GM21423 (cell line): ENCODE measurements at regions not wholly inside any gene's neighbourhood (a gene's known extent, or its start where the extent isn't known, plus 50 kb on each side); places are given as distances from the start of the nearest gene placed in this dataset.

Source experiments
- ATAC-seq: cut with Tn5 transposase; IDR thresholded peaks from one replicate; pipeline ENCODE4 v1.9.1; 2021; ENCODE audit warnings: mild to moderate bottlenecking, moderate library complexity; ENCODE audit not compliant: unreplicated experiment

DNA sequence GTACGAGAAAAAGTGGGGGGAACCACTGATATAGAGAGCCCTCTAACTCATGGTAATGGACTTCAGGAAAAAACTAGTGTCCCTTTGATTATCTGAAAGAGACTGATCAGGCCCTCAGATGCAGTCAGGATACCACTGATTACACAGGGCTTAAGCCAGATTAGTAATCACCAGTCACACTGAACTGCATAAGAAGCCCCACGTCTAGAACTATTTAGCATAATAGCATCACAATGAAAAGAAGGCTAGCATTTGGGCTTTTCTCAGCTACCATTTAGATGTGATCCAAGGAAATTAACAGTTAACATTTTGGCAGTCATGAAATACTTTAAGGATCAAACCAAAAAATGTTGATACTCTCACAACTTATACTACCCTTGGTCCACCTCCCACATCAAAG lies 813.1 kb upstream of the POU3F3 start:
- ATAC-seq: no peak

DNA sequence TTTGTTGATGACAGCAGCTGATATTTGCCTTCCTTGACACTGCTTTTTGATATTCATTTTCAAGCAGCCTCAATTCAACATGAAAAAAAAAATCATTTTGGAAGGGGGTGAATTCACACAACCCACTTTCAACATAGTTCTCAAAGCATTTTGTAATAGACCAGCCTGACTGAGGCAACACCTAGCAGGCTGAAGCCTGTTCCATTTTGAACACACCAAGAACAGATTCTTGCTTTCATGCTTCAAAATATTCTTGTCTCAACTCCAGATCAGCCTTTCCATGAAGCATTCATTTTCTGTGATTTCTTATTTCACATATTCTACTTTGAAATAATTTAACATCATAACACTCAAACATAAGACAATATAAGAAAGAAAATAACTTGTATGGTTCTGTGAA lies 812.6 kb upstream of the POU3F3 start:
- ATAC-seq: no peak

DNA sequence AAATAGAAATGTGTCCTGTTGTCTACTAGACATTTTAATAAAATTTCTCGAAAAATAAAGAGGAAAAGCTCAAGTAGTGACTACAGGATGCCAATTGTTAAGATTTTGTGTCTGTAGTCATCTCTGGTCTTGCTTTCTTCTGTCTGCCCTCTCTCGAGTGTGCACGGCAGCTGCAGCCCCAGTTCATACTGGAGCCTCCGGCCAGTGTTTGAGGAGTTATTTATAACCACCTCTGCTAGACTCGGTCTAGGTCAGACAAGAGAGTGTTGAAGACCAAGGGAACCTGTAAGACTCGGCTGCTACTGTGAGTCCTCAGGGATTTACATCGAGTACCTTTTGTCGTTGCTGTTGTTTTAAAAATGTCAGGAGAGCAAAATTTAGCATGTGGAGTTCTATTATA lies 810.1 kb upstream of the POU3F3 start:
- ATAC-seq: no peak

DNA sequence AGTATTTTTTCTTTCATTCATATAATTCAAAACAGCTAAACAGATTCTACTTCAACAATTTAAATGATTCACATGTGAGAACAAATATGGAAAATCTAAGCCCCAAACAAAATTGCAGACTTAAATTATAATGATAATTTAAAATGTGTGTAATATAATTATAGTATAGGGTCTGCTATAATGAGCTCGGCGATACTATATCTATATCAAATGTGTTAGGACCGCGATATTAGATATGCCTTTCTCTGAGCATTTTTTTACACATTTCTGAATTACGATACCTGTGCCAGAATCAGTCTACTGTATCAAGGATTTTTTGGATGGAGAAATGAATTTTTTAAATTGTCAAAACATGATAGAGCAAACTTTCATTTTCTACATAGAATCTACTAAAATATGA lies 808.8 kb upstream of the POU3F3 start:
- no peak for ATAC-seq

DNA sequence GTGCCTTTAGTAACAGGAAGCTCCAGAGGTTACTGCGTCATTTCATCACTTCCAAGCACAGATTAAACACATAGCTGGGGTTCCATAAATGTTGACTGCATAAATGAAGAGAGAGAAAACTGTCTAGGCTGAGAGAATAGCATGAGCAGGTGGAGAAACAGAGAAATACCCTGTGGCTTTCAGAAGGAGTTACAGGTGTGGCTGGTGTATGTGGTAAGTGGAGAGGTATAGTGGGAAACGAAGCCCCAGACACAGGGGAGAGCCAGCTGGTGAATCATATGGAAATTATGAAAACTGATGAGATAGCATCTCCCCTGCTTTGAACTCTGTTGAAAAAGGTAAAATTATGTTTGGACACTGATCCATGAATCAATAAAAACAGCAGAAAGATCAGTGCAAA lies 807.4 kb upstream of the POU3F3 start:
- ATAC-seq: no peak

DNA sequence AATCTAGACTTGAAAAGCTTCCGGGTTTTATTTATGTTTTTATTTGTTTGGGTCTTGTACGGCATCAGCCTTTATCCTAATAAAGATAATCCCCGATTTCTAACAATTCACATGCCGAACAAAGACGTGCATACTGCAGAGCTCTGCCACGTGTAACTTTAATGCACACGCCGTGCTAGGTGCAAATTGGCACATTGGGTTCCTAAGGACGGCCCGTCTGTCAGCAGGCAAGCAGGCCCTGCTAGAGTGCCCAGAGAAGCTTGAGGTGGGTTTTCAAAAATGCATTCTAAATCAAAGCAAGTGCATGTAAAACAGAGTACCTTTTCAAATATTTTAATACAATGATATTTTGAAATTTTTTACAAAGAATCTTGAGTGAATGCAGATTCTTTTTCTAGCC lies 806.4 kb upstream of the POU3F3 start:
- no peak for ATAC-seq

DNA sequence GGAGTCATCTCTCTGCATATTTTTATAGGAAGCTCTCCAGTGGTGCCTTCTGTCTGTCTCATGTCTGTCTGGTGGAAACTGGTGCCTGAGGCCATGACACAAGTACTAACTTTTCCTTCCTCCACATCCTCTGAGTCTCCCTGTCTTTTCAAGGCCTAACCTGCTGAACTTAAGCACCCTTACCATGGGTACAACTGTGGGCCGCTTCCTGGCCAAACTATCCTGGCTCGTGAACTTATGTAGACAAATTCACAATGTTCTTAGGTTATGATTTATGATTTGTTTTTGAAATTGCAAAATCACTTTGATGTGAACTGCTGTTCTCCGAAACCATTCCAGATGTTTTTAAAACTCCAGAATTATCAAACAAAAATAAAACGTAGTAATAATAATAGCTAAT lies 804.5 kb upstream of the POU3F3 start:
- no peak for ATAC-seq

DNA sequence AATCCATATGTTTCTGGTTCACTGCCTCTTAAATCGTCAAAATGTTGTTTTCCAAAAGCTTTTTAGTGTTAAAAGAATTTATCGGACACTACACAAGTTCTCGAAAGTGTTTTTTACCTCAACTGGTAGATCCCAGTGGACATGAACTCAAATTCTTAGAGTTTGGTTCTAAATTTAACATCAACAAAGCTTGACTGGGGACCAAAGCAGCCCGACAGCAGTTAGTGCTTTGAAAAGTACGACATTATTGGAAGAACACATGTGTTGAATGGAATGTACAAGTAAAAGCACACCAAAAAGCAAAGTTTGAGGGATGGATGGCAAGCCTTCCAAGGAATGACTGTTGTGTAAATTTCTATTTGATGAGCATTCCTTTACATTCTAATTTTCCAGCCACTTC lies 803.9 kb upstream of the POU3F3 start:
- ATAC-seq: no peak

DNA sequence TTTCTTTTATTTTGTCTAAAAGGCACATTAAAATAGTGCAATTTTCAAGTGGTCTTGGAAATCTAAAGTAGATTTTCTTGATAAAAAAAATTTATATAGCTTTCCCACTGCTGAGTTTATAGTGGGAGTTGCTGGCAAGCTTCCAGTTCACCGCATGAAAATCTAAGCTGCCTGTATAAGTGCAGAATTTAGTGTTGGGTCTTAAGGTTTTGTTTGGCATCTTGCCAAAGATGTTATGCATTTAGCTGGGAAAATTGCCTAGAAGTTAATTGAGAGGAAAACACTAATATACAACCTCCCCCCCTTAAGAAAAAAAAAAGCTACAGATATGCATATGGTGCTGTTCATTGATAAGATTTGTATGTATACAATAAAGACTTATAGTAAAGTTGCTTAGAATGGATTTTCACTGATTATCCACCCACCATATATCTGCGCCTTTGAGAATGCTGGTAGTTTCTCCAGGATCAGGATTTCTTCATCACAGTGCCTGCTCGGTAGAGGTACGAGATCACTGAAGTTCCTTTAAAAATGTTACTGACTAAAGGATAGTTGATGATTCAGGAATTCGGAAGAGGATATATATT lies 803.2 kb upstream of the POU3F3 start:
- ATAC-seq: no peak

DNA sequence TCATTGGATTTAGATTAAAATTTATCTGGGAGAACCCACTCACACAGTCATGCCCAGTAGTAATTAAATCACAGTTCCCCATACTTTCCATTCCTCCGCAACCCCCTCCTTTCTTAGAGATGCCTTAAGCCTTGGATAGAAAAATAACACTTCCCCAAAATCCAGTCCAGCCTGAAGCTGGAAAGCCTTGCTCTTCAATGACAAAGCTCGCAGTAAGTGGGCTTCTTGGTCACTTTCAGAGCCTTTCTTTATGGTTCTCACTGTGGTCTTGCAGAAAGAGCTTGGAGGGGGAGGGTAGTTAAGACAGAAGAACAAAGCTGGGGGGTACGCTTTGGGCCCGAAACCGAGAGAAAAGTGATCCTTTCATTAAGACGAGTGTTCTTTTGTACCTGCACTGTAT lies 802.1 kb upstream of the POU3F3 start:
- no peak for ATAC-seq

DNA sequence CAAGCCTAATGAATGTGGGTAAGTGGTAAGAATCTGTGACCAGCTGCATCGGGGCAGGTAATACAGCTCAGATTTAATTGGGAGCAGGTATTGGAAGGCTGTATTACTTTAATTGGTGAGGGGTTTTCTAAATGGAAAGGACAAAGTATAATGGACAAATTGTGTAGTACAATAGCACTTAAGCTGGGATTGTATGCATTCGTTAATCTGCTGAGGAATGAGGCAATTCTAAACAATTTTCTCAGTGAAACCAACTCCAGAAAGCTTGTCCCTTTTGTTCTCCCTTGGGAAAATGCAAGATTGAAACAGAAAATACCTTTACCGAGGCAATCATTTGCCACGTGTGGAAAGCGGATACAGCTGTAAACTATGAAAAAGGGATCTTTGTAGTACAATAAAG lies 801.6 kb upstream of the POU3F3 start:
- ATAC-seq: no peak

DNA sequence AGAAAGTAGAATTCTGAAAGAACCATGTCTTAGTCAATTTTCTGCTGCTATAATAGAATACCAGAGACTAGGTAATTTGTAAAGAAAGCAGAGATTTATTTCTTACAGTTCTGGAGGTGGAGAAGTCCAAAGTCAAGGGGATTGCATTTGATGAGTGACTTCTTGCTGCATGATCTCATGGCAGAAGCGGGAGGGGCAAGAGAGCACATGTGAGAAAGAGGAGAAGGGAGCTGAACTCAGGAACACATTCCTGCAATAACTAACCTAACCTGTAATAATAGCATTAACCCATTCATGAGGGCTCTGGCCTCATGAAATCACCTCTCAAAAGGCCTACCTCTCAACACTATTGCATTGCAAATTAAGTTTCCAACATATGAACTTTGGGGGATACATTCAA lies 797.5 kb upstream of the POU3F3 start:
- no peak for ATAC-seq

DNA sequence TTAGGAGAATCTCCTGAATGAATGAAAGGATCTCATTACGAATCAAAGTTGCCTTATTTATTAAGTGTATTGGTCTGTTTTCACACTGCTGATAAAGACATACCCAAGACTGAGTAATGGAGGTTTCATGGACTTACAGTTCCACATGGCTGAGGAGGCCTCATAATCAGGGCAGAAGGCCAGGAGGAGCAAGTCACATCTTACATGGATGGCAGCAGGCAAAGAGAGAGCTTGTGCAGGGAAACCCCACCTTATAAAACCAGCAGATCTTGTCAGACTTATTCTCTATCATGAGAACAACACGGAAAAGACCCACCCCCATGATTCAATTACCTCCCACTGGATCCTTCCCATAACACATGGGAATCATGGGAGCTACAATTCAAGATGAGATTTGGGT lies 785.2 kb upstream of the POU3F3 start:
- no peak for ATAC-seq

DNA sequence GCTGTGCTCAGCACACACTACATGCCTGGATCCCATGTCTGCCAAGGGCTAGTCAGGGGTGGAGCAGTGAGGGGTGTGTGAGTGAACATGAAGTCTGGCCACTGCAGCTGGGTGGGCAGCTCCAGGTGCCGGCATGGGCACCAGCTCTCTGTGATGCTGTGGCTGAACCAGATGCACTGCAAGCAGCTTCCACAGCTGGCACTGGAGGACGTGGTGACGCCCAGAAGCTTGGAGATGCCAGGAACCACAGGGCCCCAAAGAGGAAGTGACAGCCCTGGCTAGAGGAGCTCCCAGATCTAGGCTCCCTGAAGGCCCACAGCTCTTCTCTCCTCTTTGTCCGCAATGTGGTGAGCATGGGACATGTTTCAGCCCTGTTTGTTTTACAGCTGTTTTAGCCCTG lies 776.3 kb upstream of the POU3F3 start:
- no peak for ATAC-seq

DNA sequence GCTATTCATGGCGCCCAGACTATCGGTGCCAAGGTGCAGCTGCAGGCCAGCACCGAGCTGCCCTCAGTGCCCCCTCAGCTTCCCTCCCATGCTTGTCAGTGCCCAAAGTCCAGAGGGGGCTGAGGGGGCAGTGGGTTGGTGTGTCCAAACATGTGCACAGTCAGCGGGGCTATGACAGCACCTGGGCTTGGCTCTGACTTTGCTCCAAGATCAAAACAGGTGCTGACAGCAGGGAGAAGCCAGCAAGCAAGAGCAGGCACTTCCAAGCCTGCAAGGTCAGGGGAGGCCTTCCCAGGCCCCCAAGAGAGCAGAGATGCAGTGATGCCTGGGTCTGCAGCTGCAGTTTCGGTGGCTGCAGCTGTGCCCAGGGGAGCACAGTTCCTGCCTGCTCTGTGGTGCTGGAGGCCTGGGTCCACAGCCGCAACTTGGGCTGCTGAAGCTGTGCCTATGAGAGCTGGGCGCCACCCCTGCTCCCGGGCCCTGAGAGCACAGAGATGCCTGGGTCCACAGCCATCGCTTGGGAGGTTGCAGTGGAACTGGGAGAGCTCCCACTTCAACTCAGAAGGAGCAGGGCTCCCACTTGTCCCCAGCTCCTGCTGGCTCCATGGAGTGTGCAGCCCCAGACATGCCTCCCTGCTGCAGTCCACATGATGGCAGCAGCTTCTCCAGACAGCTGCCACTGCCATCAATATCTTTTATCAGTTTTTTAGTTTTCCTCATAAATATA lies 775.3 kb upstream of the POU3F3 start:
- ATAC-seq: no peak

DNA sequence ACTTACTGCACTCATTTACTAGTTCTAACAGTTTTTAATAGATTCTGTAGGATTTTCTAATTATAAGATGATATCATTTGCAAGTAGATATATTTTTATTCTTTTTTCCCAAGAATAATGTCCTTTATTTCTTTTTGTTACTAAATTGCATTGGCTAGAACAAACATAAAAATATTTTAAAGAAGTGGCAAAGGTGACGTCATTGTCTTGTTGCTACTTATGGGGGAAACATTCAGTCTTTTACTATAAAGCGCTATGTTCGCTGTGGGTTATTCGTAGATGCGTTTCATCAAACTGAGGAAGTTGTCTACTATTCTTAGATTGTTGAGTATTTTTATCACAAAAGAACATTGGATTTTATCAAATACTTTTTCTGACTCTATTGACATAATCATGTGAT lies 765.2 kb upstream of the POU3F3 start:
- ATAC-seq: no peak

DNA sequence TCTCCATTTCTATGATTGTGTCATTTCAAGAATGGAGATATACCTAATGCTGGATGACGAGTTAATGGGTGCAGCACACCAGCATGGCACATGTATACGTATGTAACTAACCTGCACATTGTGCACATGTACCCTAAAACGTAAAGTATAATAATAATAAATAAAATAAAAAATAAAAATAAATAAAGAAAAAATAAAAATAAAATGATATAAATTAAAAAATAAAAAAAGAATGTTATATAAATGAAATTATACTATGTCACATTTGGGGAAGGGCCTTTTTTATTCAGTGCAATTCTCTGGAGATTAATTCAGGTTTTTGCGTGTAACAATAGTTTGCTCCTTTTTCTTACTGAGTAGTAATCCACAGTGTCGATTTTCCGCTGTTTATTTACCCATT lies 763.5 kb upstream of the POU3F3 start:
- no peak for ATAC-seq

DNA sequence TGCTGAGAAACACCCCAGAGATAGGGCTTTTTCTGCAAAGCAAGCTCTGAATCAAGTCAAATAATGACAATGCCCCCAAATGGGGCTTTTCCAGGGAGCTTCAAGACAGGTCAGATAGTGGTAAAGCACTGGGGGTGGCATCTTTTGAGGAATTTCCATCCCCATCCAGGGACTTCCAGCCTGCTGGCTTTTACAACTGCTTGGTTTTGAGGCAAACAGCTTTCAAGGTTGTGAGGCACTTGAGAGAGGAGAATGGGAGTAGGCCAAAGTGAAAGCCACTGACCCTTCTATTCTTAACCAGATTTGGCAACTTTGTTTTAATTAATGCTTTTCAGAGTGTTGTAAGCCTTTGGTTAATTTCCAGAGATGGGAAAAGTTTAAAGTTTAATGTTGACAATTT lies 762.0 kb upstream of the POU3F3 start:
- no peak for ATAC-seq

DNA sequence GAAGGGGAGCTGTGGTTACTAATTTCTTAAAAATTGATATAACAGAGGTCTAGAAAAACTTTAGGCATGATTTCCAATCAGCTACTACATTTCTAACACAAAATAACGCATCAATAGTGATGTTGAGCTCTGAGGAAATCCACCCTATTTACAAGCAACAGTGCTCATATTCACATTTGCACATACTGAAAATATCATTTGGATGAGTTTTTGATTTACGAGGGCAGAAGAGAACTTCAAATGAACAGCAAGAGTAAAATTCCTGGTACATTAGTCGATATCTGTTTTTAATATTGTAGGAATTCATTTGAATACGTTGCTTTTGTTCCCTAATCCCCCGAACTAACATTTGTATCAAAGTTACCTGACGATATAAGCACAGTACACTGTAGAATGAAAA lies 761.0 kb upstream of the POU3F3 start:
- ATAC-seq: no peak

DNA sequence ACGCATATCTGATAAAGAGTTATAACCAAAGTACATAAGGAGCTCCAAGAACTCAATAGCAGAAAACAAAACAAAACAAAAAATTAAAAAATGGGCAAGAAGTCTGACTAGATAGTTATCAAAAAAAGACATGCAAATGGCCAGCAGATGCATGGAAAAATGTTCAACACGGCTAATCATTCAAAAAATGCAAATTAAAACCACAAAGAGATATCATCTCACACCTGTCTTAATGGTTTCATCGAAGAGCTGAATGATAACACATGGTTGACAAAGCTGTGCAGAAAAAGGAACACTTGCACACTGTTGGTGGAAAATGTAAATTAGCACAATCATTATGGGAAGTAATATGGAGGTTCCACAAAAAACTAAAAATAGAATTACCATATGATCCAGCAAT lies 751.3 kb upstream of the POU3F3 start:
- no peak for ATAC-seq

DNA sequence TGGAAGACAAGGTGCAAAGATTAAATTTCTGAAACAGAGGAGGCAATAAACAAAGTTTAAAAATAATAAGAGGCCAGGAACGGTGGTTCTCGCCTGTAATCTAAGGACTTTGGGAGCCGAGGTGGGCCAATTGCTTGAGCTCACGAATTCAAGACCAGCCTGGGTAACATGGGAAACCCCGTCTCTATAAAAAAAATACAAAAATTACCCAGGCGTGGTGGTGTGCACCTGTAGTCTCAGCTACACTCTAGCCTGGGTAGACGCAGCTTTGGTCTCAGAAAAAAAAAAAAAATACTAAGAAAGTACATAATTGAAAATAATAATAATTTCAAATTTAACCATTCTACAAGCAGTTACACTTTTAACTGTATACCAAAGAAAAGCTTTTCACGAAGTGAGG lies 744.6 kb upstream of the POU3F3 start:
- no peak for ATAC-seq

DNA sequence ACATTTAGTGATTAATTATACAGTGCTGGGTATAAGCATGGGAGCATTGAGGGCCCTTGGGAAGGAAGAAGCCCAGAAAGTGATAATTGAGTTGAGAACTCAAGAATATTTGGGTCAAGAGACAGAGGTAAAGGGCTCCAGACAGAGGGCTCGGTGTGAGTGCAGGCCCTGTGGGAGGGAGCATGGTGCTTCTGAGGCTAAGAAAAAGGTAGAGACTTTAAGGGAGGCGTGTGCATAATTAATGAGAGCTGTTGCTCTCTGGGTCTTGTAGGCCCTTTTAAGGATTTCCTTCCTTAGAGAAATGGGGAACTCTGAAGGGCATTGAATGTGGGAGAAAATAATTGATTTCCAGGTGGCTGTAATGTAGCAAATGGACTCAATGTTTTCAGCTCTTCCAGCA lies 735.0 kb upstream of the POU3F3 start:
- no peak for ATAC-seq

DNA sequence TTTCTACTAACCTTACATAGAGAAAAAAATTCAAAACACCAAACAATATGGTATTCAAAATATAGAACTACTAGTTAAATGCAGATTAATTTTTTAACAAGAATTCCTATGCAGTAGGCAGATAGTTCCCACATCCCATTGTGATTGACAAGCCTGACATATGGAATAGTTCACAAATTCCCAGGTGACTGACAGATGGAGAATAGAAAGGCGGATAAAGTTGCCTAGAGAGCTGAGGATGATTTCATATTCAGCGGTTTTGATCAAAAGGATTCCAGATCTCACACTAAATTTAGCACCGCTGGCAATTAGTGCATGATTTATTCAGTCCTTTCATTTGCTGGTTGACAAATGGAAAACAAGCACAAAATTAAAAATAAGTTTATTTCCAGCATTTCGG lies 733.7 kb upstream of the POU3F3 start:
- ATAC-seq: no peak
